OCI-LY7 (cell line): ENCODE measurements at regions not wholly inside any gene's neighbourhood (a gene's known extent, or its start where the extent isn't known, plus 50 kb on each side); places are given as distances from the start of the nearest gene placed in this dataset.

ENCODE experiments used
- EZH2phosphoT487 ChIP-seq: fragments of 200-600 bp; sonication (generic); IDR thresholded peaks from 2 replicates; pipeline ENCODE4 v1.6.1; 2018; ENCODE audit warnings: low read depth, borderline replicate concordance, mild to moderate bottlenecking, mixed run types, antibody characterized with exemption, low read length, moderate library complexity, mixed read lengths
- TF ChIP-seq, protein P1 (sequence below): fragments of 200-600 bp; sonication (generic); conservative IDR thresholded peaks from 2 replicates; pipeline ENCODE4 v1.5.1; 2014; ENCODE audit warnings: mild to moderate bottlenecking, antibody characterized with exemption, low read length, moderate library complexity, mixed read lengths

DNA sequence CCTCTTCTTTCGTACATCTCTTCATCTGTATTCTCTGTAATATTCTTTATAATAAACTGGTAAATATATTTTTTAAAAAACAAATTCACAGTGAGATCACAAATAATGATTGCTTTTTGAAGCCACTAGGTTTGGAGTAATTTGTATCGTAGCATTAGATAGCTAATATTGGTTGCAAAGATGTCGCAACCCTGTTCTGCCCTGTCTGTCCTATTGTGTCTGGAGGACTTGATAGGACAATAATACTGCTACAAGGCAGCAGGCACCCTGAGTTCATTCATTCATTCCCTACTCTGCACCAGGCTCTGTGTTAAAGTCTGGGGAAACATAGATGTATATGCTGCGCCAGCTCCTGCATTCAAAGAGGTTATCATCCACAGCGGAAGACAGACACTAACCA is 206.7 kb upstream of the KLF4 start:
- TF ChIP-seq, protein P1, sequence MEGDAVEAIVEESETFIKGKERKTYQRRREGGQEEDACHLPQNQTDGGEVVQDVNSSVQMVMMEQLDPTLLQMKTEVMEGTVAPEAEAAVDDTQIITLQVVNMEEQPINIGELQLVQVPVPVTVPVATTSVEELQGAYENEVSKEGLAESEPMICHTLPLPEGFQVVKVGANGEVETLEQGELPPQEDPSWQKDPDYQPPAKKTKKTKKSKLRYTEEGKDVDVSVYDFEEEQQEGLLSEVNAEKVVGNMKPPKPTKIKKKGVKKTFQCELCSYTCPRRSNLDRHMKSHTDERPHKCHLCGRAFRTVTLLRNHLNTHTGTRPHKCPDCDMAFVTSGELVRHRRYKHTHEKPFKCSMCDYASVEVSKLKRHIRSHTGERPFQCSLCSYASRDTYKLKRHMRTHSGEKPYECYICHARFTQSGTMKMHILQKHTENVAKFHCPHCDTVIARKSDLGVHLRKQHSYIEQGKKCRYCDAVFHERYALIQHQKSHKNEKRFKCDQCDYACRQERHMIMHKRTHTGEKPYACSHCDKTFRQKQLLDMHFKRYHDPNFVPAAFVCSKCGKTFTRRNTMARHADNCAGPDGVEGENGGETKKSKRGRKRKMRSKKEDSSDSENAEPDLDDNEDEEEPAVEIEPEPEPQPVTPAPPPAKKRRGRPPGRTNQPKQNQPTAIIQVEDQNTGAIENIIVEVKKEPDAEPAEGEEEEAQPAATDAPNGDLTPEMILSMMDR = no peak
- TF ChIP-seq EZH2phosphoT487 = no peak
